Skeletal muscle satellite cell (primary cell): ENCODE measurements at regions not wholly inside any gene's neighbourhood (a gene's known extent, or its start where the extent isn't known, plus 50 kb on each side); places are given as distances from the start of the nearest gene placed in this dataset. TPM values are rescaled to one million over a fixed set of nuclear protein-coding genes. Genes with fewer than 3 reads are reported as not detected.

Source experiments
- small RNA-seq: library from RNA; depleted of rRNA; stranded (forward); fragments of <200 nt; gene quantifications from one replicate; pipeline ENCODE3, GENCODE V24; 2012

Small RNA genes in the stretch of these regions (small RNA-seq; reads per million reads assigned to genes)
- not detected for gene AL133399.1
